Natural killer cell (primary cell): ENCODE measurements at regions not wholly inside any gene's neighbourhood (a gene's known extent, or its start where the extent isn't known, plus 50 kb on each side); places are given as distances from the start of the nearest gene placed in this dataset.

ENCODE experiments used
- ATAC-seq, 3 donors: fragments of 150-1000 bp in 2 of 3; fragments of 200-7000 bp in 1 of 3; cut with Tn5 transposase; 1 replicate in 1 of 3; 2 replicates in 2 of 3; pipeline ENCODE4 v1.10.0; 2021; ENCODE audit warnings: mild to moderate bottlenecking in 2 of 3, moderate library complexity in 2 of 3
- DNase-seq, 2 donors: peaks; one replicate each; pipeline versions ENCODE4 v3.0.0 to v3.0.0-alpha.2; 2013 to 2021; ENCODE audit warnings: mixed read lengths in 1 of 2
- H3K27ac ChIP-seq: one replicate; pipeline ENCODE4 v1.5.1; 2013; ENCODE audit warnings: mild to moderate bottlenecking, low read length
- H3K27me3 ChIP-seq: one replicate; pipeline ENCODE4 v1.6.1; 2013; ENCODE audit warnings: low read length; ENCODE audit not compliant: control insufficient read depth, insufficient read depth
- H3K36me3 ChIP-seq: one replicate; pipeline ENCODE4 v1.6.1; 2013; ENCODE audit warnings: low read length; ENCODE audit not compliant: control insufficient read depth, insufficient read depth
- H3K4me1 ChIP-seq: one replicate; pipeline ENCODE4 v1.6.1; 2013; ENCODE audit warnings: low read length; ENCODE audit not compliant: control insufficient read depth, insufficient read depth
- H3K4me3 ChIP-seq: one replicate; pipeline ENCODE4 v1.5.1; 2013; ENCODE audit warnings: low read length
- H3K9me3 ChIP-seq: one replicate; pipeline ENCODE4 v1.6.1; 2013; ENCODE audit warnings: low read length; ENCODE audit not compliant: control insufficient read depth, insufficient read depth
- H3K27ac Mint-ChIP-seq, 2 donors: one replicate each; pipeline ENCODE4 v1.8.0; 2022; ENCODE audit warnings: mild to moderate bottlenecking in 2 of 2, mixed read lengths in 2 of 2, moderate library complexity in 1 of 2
- H3K27me3 Mint-ChIP-seq, 2 donors: one replicate each; pipeline ENCODE4 v1.8.0; 2022; ENCODE audit warnings: low read depth in 2 of 2, mixed read lengths in 2 of 2
- H3K36me3 Mint-ChIP-seq: one replicate; pipeline ENCODE4 v1.8.0; 2022; ENCODE audit warnings: mixed read lengths
- H3K4me1 Mint-ChIP-seq, 2 donors: one replicate each; pipeline ENCODE4 v1.8.0; 2022; ENCODE audit warnings: mixed read lengths in 2 of 2
- H3K4me3 Mint-ChIP-seq: one replicate; pipeline ENCODE4 v1.8.0; 2022; ENCODE audit warnings: mild to moderate bottlenecking, moderate library complexity, mixed read lengths
- H3K9me3 Mint-ChIP-seq, 2 donors: one replicate each; pipeline ENCODE4 v1.8.0; 2022; ENCODE audit warnings: mixed read lengths in 2 of 2
- WGBS: methylation state at CpG from one replicate; pipeline ENCODE4 v1.1.7; 2013; ENCODE audit warnings: missing lambda C conversion rate; ENCODE audit not compliant: insufficient coverage; 5-methylcytosine and 5-hydroxymethylcytosine counted together
- intact Hi-C: fragments of 100-400 bp; cut with micrococcal nuclease; formaldehyde crosslinking; loops from one replicate; pipeline ENCODE4 v1.14.2; 2022
- TF ChIP-seq, protein P1 (sequence below): fragments of 200-600 bp; IDR thresholded peaks from one replicate; pipeline ENCODE4 v1.8.0; 2022; ENCODE audit warnings: antibody characterized with exemption

DNA sequence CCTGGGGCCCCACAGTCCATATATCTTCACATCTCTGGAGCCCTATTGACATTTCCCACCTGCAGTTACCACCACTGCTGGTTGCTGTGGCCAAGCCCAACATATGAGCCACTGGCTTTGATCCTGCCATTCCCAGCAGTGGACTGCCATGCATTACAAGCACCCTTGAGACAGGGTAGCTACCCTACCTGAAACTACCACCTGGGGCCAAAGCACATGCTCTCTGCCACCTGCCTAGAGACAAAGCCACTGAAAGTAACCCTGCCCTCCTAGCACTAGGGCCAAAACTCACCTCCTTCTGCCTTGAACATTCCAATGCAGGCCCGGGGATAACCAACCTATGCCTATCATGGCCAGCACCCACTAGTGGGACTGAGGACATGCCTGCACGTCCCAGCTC lies 255.5 kb upstream of the KHDRBS2 start:
- no peaks in the 10 kb centered on the region for H3K4me1 ChIP-seq
- TF ChIP-seq, protein P1, sequence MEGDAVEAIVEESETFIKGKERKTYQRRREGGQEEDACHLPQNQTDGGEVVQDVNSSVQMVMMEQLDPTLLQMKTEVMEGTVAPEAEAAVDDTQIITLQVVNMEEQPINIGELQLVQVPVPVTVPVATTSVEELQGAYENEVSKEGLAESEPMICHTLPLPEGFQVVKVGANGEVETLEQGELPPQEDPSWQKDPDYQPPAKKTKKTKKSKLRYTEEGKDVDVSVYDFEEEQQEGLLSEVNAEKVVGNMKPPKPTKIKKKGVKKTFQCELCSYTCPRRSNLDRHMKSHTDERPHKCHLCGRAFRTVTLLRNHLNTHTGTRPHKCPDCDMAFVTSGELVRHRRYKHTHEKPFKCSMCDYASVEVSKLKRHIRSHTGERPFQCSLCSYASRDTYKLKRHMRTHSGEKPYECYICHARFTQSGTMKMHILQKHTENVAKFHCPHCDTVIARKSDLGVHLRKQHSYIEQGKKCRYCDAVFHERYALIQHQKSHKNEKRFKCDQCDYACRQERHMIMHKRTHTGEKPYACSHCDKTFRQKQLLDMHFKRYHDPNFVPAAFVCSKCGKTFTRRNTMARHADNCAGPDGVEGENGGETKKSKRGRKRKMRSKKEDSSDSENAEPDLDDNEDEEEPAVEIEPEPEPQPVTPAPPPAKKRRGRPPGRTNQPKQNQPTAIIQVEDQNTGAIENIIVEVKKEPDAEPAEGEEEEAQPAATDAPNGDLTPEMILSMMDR = no peak
- intact Hi-C loops = no loop called here
- 81% methylated on average over 2 of the region's 2 CpGs for WGBS
- H3K4me3 ChIP-seq = no peak overlapping the region
- no peak overlapping the region for H3K27ac ChIP-seq
- no peaks in the 10 kb centered on the region for H3K36me3 ChIP-seq
- no peak for ATAC-seq
- no peak overlapping the region for H3K27ac Mint-ChIP-seq
- H3K4me1 Mint-ChIP-seq = no peaks in the 10 kb centered on the region
- no peaks in the 10 kb centered on the region for H3K27me3 Mint-ChIP-seq
- no peak for DNase-seq
- H3K27me3 ChIP-seq = no peaks in the 10 kb centered on the region
- H3K36me3 Mint-ChIP-seq = peaks cover 7% of the 10 kb centered on the region
- peaks cover 6% of the 10 kb centered on the region for H3K9me3 ChIP-seq
- peaks cover 12 to 21% of the 10 kb centered on the region in 2 donors for H3K9me3 Mint-ChIP-seq
- H3K4me3 Mint-ChIP-seq = no peak overlapping the region

- Histone ChIP-seq H3K36me3 (no peaks in the 10 kb centered on the region), H3K27ac (no peak overlapping the region), H3K9me3 (peaks cover 3% of the 10 kb centered on the region), H3K4me1 (no peaks in the 10 kb centered on the region), H3K27me3 (no peaks in the 10 kb centered on the region), H3K4me3 (no peak overlapping the region)
- ATAC-seq (no peak), DNase-seq (no peak)
- intact Hi-C loops = no loop called here
- H3K27me3 Mint-ChIP-seq = no peaks in the 10 kb centered on the region
- no peak overlapping the region for H3K4me3 Mint-ChIP-seq
- H3K36me3 Mint-ChIP-seq = no peaks in the 10 kb centered on the region
- TF ChIP-seq, protein P1 = no peak
- no peak overlapping the region for H3K27ac Mint-ChIP-seq
- 88% methylated on average over 2 of the region's 2 CpGs for WGBS
- peaks cover 7 to 18% of the 10 kb centered on the region in 2 donors for H3K9me3 Mint-ChIP-seq
- H3K4me1 Mint-ChIP-seq = no peaks in the 10 kb centered on the region
Observed at GRCh38 chr6:62530985-62531384, 245.0 kb upstream of the KHDRBS2 start.

DNA sequence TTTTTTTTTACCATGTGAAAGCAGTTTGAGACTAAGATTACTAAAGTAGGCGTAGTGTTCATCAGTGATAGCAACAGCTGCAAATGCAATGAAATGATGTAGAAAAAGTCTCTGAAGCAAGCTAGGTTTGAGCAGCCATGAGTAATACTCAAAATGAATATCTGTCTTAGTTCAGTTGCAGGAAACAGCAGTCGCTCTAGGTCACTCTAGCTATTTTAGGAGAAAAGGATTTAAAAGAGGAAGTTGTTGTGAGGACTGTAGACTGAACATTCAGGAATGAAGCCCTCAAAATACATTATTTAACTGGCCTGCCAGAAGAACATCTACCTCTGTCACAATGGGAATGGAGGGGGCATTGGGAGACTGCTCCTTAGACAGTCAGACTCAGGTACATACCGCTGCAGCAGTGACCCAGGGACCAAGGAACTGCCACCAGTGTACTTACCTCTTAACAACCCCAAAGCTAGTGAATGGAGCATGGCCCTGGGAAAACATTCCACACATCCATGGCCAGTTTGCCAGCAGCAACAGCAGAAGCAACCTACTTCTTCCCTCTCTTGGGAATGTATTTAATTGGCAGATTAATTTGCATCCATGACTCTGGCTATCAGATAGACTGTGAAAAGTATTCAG lies 243.0 kb upstream of the KHDRBS2 start:
- intact Hi-C loops = no loop called here
- DNase-seq = no peak

More for the DNA sequence above, 243.0 kb upstream of the KHDRBS2 start:
- WGBS = 59% methylated on average over 3 of the region's 3 CpGs
- Mint-ChIP-seq H3K9me3 (peaks cover 4 to 12% of the 10 kb centered on the region in 2 donors), H3K4me1 (no peaks in the 10 kb centered on the region), H3K27me3 (no peaks in the 10 kb centered on the region), H3K27ac (no peak overlapping the region), H3K4me3 (no peak overlapping the region), H3K36me3 (no peaks in the 10 kb centered on the region)
- Histone ChIP-seq H3K9me3 (peaks cover 3% of the 10 kb centered on the region), H3K4me1 (no peaks in the 10 kb centered on the region), H3K36me3 (no peaks in the 10 kb centered on the region), H3K4me3 (no peak overlapping the region), H3K27ac (no peak overlapping the region), H3K27me3 (no peaks in the 10 kb centered on the region)
- ATAC-seq = no peak
- TF ChIP-seq, protein P1 = no peak
